Colonic mucosa (tissue), 4 donors: ENCODE measurements at regions not wholly inside any gene's neighbourhood (a gene's known extent, or its start where the extent isn't known, plus 50 kb on each side); places are given as distances from the start of the nearest gene placed in this dataset.

ENCODE experiments used
- DNase-seq: peaks from one replicate; pipeline ENCODE4 v3.0.0-alpha.2; 2020
- H3K27ac ChIP-seq: fragments of 200-600 bp; one replicate; pipeline ENCODE4 v1.8.0; 2021
- H3K27me3 ChIP-seq: fragments of 200-600 bp; one replicate; pipeline ENCODE4 v1.8.0; 2021
- H3K36me3 ChIP-seq: fragments of 200-600 bp; one replicate; pipeline ENCODE4 v1.8.0; 2021
- H3K4me1 ChIP-seq: fragments of 200-600 bp; one replicate; pipeline ENCODE4 v1.8.0; 2021; ENCODE audit warnings: mild to moderate bottlenecking
- H3K4me3 ChIP-seq: fragments of 200-600 bp; one replicate; pipeline ENCODE4 v1.8.0; 2021
- H3K9ac ChIP-seq, 2 donors: one replicate each; pipeline ENCODE4 v1.7.0; 2013; ENCODE audit warnings: control low read depth in 2 of 2, low read depth in 2 of 2, low read length in 2 of 2
- H3K9me3 ChIP-seq: fragments of 200-600 bp; one replicate; pipeline ENCODE4 v1.8.0; 2021
- CTCF ChIP-seq: fragments of 200-600 bp; IDR thresholded peaks from one replicate; pipeline ENCODE4 v1.8.0; 2022; ENCODE audit warnings: antibody characterized with exemption, mild to moderate bottlenecking
- intact Hi-C: fragments of 100-400 bp; cut with DNase I; formaldehyde crosslinking; loops from one replicate; pipeline ENCODE4 v1.14.1; 2022
- donor health status: healthy.
- donor health status: DM: no; HTN: no; CAD: no.
- donor health status: DM: no; HTN: no; CAD: no.

- H3K36me3 ChIP-seq = no peaks in the 10 kb centered on the region
- no peak for DNase-seq
- H3K27ac ChIP-seq = no peak overlapping the region
- no peaks in the 10 kb centered on the region for H3K4me1 ChIP-seq
- no peak overlapping the region for H3K9ac ChIP-seq
- H3K27me3 ChIP-seq = no peaks in the 10 kb centered on the region
- intact Hi-C loops = no loop called here
- H3K9me3 ChIP-seq = no peaks in the 10 kb centered on the region
- no peak overlapping the region for H3K4me3 ChIP-seq
- TF ChIP-seq CTCF = no peak
These were observed 528.3 kb downstream of the BUD13 start for GRCh38 chr11:116244439-116244838.

GRCh38 chr11:116243991-116244390 lies 528.8 kb downstream of the BUD13 start:
- H3K27ac ChIP-seq = no peak overlapping the region
- H3K27me3 ChIP-seq = no peaks in the 10 kb centered on the region
- intact Hi-C loops = no loop called here
- no peaks in the 10 kb centered on the region for H3K4me1 ChIP-seq
- DNase-seq = no peak
- H3K36me3 ChIP-seq = no peaks in the 10 kb centered on the region
- no peak for TF ChIP-seq CTCF
- no peak overlapping the region for H3K4me3 ChIP-seq
- H3K9me3 ChIP-seq = no peaks in the 10 kb centered on the region
- H3K9ac ChIP-seq = no peak overlapping the region

- Histone ChIP-seq H3K36me3 (no peaks in the 10 kb centered on the region), H3K4me1 (no peaks in the 10 kb centered on the region), H3K9me3 (no peaks in the 10 kb centered on the region), H3K4me3 (no peak overlapping the region), H3K27ac (no peak overlapping the region), H3K27me3 (no peaks in the 10 kb centered on the region), H3K9ac (no peak overlapping the region)
- intact Hi-C loops = no loop called here
- DNase-seq = no peak
- TF ChIP-seq CTCF = no peak
These were observed 530.8 kb downstream of the BUD13 start for GRCh38 chr11:116242006-116242405.

- no peak for TF ChIP-seq CTCF
- Histone ChIP-seq H3K9ac (no peak overlapping the region), H3K4me3 (no peak overlapping the region), H3K27ac (no peak overlapping the region), H3K36me3 (no peaks in the 10 kb centered on the region), H3K9me3 (no peaks in the 10 kb centered on the region), H3K27me3 (no peaks in the 10 kb centered on the region), H3K4me1 (no peaks in the 10 kb centered on the region)
- intact Hi-C loops = no loop called here
- DNase-seq = no peak
These were observed 532.1 kb downstream of the BUD13 start for GRCh38 chr11:116240710-116241109.

- no peaks in the 10 kb centered on the region for H3K36me3 ChIP-seq
- no peak for TF ChIP-seq CTCF
- H3K4me3 ChIP-seq = no peak overlapping the region
- no peak overlapping the region for H3K9ac ChIP-seq
- H3K4me1 ChIP-seq = no peaks in the 10 kb centered on the region
- DNase-seq = no peak
- no peaks in the 10 kb centered on the region for H3K9me3 ChIP-seq
- H3K27ac ChIP-seq = no peak overlapping the region
- no peaks in the 10 kb centered on the region for H3K27me3 ChIP-seq
- intact Hi-C loops = no loop called here
These were observed 533.5 kb downstream of the BUD13 start for GRCh38 chr11:116239247-116239646.
